GM19043 (cell line): ENCODE measurements at regions not wholly inside any gene's neighbourhood (a gene's known extent, or its start where the extent isn't known, plus 50 kb on each side); places are given as distances from the start of the nearest gene placed in this dataset.
A peak's percentile ranks its signal among the peaks of the same experiment; 100 is the strongest.

Experiments
- ATAC-seq: cut with Tn5 transposase; IDR thresholded peaks from one replicate; pipeline ENCODE4 v1.9.1; 2021; ENCODE audit warnings: low read depth; ENCODE audit not compliant: unreplicated experiment

DNA sequence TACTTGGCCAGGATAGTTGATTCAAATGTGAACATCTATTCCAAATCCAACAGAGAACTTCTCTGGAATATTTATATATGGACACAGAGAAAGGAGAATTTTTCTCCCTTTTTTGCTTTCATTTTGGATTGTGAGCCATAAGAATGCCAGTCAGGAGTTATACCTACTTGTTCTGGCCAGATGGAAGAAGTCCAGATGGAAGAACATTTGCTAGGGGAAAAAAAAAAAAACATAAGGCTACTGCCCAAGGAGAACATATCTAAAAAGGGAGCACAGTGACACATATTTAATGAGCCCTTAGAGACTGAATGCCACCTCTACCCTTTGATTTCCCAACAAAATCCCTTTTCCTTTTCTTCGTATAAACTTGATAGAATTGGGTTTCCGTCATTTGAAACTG, 61.7 kb upstream of the PPP2R2B start:
- ATAC-seq, result no peak

GRCh38 chr5:146944019-146944418, 65.5 kb upstream of the PPP2R2B start:
- ATAC-seq, result no peak

DNA sequence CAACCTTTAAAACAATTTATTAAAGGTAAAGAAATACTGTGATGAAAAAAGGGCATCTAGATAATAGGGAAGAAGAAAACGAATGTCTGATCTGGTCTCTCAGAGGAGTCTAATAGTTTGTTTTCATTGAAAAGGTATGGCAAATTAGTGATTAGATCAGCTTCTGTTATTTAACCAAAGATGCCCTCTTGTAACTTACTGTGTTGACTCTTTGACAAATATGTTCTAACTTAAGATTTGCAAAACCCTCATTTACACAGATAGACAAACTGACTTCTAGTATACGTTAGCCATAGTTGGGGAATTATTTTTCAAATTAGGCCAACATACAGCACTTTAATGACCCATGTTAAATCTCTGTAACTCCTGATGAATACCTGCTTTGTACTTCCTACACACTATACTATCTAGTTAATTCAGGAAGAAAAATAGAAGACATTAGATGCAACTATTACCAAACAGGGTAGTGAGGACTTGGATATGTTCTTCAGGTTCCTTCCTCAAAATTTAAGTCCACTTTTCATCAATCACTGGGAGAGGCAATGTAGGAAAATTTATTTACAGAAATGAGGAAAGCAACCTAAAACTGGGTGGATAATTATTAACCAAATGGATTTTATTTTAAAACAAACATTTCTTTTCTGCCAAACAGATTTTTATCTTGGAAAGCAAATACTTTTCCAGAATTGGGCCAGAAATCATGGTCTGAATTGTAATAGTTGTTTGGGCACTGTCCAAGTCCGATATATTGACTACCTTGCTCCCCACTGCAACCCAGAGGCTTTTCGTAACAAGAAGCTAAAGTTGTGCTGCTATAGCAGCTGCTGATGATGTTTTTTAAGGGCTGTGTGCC, 66.4 kb upstream of the PPP2R2B start:
- no peak for ATAC-seq

- ATAC-seq, result no peak
Measured at GRCh38 chr5:146945617-146946084, 67.1 kb upstream of the PPP2R2B start.

- peak; percentile 53 for ATAC-seq
Measured at GRCh38 chr5:146947181-146947941, 68.8 kb upstream of the PPP2R2B start.

GRCh38 chr5:146948666-146949065, 70.1 kb upstream of the PPP2R2B start:
- ATAC-seq, result no peak

- ATAC-seq, result no peak
Measured at GRCh38 chr5:146952168-146952567, 73.6 kb upstream of the PPP2R2B start.

GRCh38 chr5:146956217-146956616, 77.7 kb upstream of the PPP2R2B start:
- no peak for ATAC-seq

- ATAC-seq, result no peak
Measured at GRCh38 chr5:146959360-146959759, 80.8 kb upstream of the PPP2R2B start.

GRCh38 chr5:146962801-146963355, 84.3 kb upstream of the PPP2R2B start:
- no peak for ATAC-seq

DNA sequence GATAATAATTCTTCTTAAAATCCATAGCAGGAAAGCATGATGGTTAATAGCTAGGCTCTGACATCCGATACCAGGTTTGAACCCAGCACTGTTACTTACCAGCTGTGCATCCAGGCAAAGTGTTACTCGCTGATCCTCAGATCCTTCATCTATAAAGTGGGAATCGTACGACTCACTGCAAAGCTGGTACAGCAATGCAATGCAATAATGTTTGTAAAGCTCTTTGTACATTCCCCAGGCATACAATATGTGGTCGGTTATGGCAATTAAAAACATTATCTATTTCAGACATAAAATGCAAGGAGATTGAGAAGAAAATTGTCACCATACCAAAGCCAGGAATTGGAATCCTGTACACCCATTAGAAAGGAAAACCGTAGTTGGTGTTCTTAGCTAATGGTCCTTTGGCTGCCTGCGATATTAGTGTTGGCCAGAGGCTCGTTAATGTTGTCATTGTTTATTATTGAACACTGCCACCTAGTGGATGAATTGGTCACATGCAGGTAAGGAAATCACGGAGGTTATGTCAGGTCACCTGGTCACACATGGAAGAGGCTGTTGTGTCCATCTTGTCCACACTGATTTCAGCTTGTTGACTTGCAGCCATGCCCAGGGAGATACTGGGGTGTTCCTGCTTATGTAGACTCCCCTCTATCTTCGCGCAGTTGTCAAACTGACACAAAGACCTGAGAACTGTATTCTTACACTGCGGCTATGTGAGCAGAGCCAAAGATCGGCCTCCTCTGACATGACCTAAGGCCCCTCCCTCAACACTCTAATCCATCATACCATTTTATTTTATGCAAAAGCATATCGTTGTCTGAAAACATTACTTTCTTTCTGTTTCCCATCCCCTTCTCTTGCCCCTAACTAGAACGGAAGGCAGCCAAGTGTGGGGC, 87.5 kb upstream of the PPP2R2B start:
- peak; percentile 98 for ATAC-seq

DNA sequence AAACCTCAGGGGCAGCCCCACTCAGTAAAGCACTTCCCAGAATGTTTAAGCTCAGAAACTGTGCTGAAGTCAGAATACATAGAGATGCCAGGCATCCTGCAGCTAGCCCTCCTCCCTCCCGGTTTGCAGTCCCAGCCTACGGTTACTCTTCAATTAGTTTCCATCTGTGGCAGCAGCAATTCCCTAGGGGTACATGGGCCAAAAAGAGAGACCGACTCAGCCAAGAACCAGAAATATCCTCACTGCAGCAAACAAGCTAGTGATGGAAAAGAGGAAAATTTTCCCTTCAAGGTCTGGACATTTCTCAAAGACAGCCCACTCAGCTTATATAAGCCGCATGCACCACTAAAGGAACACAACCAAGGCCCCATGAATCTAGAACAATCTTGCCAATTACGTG, 89.1 kb upstream of the PPP2R2B start:
- no peak for ATAC-seq

DNA sequence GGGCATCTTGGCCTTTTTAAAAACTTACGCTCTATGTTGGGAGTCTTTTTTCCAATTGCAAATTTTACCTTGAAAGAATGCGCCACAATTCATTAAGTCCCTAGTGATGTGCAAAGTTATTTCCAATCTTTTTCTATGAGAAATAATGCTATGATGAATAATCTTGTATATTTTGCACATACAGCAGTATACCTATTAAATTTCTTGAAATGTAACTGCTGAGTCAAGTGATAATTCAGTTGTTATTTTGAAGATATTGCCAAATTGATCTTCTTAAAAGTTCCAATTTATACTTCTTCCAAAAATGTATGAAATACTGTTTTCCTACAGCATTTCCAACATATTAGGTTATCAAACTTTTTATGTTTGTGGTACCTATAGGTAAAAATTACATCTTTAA, 92.8 kb upstream of the PPP2R2B start:
- no peak for ATAC-seq

DNA sequence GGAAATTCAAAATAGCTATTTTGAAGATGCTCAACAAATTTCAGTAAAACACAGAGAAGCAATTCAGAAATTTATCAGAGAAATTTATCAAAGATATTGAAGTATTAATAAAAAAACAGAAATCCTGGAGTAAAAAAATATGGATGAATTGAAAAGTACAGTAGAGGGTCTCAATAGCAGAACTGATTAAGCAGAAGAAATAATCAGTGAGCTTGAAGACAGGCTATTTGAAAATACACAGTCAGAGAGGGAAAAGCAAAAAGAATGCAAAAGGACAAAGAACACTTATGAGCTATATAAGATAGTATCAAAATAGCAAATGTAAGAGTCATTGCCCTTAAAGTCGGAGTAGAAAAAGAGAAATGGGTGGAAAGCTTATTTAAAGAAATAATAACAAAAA, 107.9 kb upstream of the PPP2R2B start:
- no peak for ATAC-seq

DNA sequence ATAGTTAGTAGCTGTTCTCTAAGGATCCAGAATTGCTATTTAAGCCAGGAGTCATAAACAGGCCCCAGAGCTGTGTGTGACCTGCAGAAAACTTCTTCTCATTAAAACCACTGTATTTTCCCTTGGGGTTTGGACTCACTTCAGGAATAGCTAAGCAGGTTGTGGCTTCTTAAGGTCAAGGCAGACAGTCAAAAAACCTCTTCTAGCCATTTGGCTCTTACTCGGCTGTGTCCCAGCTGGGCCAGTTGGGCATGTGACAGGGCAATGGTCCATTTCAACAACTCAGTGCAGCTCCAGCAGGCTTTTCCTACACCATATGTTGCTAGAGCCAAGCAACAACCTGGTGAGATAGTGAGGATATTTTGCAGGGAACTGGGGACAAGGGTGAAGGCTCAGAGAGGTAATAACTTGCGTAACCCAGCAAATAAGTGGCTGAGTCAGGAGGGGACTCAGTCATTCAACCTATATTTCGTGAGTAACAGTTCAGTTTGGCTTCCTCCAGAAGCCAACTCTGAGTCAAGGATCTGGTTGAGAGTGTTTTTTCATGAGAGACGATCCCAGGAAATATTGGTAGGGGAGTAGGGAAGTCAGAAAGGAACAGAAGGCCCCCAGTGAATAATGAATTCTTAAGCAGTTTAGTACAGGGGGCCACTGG, 115.4 kb upstream of the PPP2R2B start:
- ATAC-seq, result no peak

- no peak for ATAC-seq
Measured at GRCh38 chr5:146995878-146996277, 117.3 kb upstream of the PPP2R2B start.

GRCh38 chr5:147015405-147015804, 136.8 kb upstream of the PPP2R2B start:
- no peak for ATAC-seq

- ATAC-seq, result no peak
Measured at GRCh38 chr5:147017191-147017590, 138.6 kb upstream of the PPP2R2B start.

GRCh38 chr5:147017621-147018020, 139.1 kb upstream of the PPP2R2B start:
- ATAC-seq, result no peak

DNA sequence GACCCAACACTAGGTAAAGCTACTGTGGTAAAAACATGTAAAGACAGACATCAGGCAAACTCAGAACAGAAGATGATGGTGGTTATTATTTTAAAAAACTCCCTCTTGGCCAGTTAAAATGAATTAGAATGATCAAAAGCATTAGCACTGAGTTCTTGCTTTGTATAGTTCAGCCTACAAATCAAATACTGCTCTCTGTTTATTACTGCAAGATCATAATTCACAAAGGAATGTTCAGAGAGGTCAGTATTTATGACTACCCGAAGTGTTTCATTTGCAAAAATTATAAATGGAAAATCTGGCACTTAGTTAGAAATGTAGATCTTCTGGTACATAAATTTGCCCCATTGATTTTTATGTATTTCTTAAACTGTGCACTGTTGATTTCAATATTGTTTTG, 140.3 kb upstream of the PPP2R2B start:
- no peak for ATAC-seq
